H9 (cell line): ENCODE measurements at regions not wholly inside any gene's neighbourhood (a gene's known extent, or its start where the extent isn't known, plus 50 kb on each side); places are given as distances from the start of the nearest gene placed in this dataset.

ENCODE experiments used
- DNase-seq: peaks from one replicate; pipeline ENCODE4 v3.0.0-alpha.2; 2017
- H2AFZ ChIP-seq: one replicate; pipeline ENCODE4 v1.6.1; 2013; ENCODE audit warnings: mild to moderate bottlenecking, low read length, control low read depth, moderate library complexity
- H2AK5ac ChIP-seq: 2 replicates; pipeline ENCODE4 v1.6.1; 2013; ENCODE audit warnings: low read length, control low read depth, mixed read lengths; ENCODE audit not compliant: insufficient read length
- H2BK120ac ChIP-seq: one replicate; pipeline ENCODE4 v1.6.1; 2013; ENCODE audit warnings: low read depth, mild to moderate bottlenecking, low read length, control low read depth, inconsistent platforms; ENCODE audit not compliant: poor library complexity, severe bottlenecking
- H2BK12ac ChIP-seq: 2 replicates; pipeline ENCODE4 v1.6.1; 2013; ENCODE audit warnings: low read length, control low read depth, mixed read lengths, low read depth; ENCODE audit not compliant: insufficient read length
- H2BK15ac ChIP-seq: 2 replicates; pipeline ENCODE4 v1.6.1; 2013; ENCODE audit warnings: low read depth, low read length, control low read depth
- H2BK20ac ChIP-seq: one replicate; pipeline ENCODE4 v1.6.1; 2013; ENCODE audit warnings: low read depth, mild to moderate bottlenecking, low read length, control low read depth, inconsistent platforms; ENCODE audit not compliant: poor library complexity, severe bottlenecking
- H2BK5ac ChIP-seq: 2 replicates; pipeline ENCODE4 v1.6.1; 2013; ENCODE audit warnings: low read length, control low read depth, mixed read lengths; ENCODE audit not compliant: insufficient read length
- H3K14ac ChIP-seq: 2 replicates; pipeline ENCODE4 v1.6.1; 2013; ENCODE audit warnings: low read length, control low read depth; ENCODE audit not compliant: insufficient read depth
- H3K18ac ChIP-seq: 2 replicates; pipeline ENCODE4 v1.6.1; 2013; ENCODE audit warnings: low read depth, mild to moderate bottlenecking, mixed read lengths, low read length, control low read depth; ENCODE audit not compliant: insufficient read length
- H3K23ac ChIP-seq: 2 replicates; pipeline ENCODE4 v1.6.1; 2013; ENCODE audit warnings: low read length, control low read depth, mixed read lengths, low read depth; ENCODE audit not compliant: insufficient read length
- H3K23me2 ChIP-seq: 2 replicates; pipeline ENCODE4 v1.6.1; 2013; ENCODE audit warnings: low read depth, mild to moderate bottlenecking, mixed read lengths, low read length, control low read depth; ENCODE audit not compliant: insufficient read length, poor library complexity, severe bottlenecking
- H3K27ac ChIP-seq: 2 replicates; pipeline ENCODE4 v1.5.1; 2013; ENCODE audit warnings: low read length, control low read depth, mixed read lengths, low read depth; ENCODE audit not compliant: insufficient read length
- H3K27me3 ChIP-seq: 2 replicates; pipeline ENCODE4 v1.6.1; 2013; ENCODE audit warnings: low read length, control low read depth, inconsistent platforms; ENCODE audit not compliant: insufficient read depth
- H3K4ac ChIP-seq: 2 replicates; pipeline ENCODE4 v1.6.1; 2013; ENCODE audit warnings: low read depth, mild to moderate bottlenecking, control low read depth, inconsistent platforms, low read length, moderate library complexity
- H3K4me1 ChIP-seq: 2 replicates; pipeline ENCODE4 v1.6.1; 2013; ENCODE audit warnings: low read length, control low read depth, inconsistent platforms; ENCODE audit not compliant: insufficient read depth
- H3K4me2 ChIP-seq: 2 replicates; pipeline ENCODE4 v1.6.1; 2013; ENCODE audit warnings: low read length, control low read depth, mixed read lengths; ENCODE audit not compliant: insufficient read length, insufficient read depth
- H3K56ac ChIP-seq: 2 replicates; pipeline ENCODE4 v1.6.1; 2013; ENCODE audit warnings: low read depth, mild to moderate bottlenecking, mixed read lengths, low read length, control low read depth; ENCODE audit not compliant: insufficient read length
- H3K79me1 ChIP-seq: 2 replicates; pipeline ENCODE4 v1.6.1; 2013; ENCODE audit warnings: low read depth, mild to moderate bottlenecking, moderate library complexity, low read length, control low read depth, inconsistent platforms; ENCODE audit not compliant: insufficient read depth, poor library complexity, severe bottlenecking
- H3K79me2 ChIP-seq: 2 replicates; pipeline ENCODE4 v1.6.1; 2013; ENCODE audit warnings: low read length, control low read depth, inconsistent platforms; ENCODE audit not compliant: insufficient read depth
- H3K9ac ChIP-seq: 2 replicates; pipeline ENCODE4 v1.6.1; 2013; ENCODE audit warnings: low read length, control low read depth, mixed read lengths; ENCODE audit not compliant: insufficient read length; ENCODE audit errors: extremely low read depth
- H3K9me3 ChIP-seq: one replicate; pipeline ENCODE4 v1.6.1; 2013; ENCODE audit warnings: low read depth, low read length, inconsistent platforms; ENCODE audit not compliant: control insufficient read depth
- H3T11ph ChIP-seq: one replicate; pipeline ENCODE4 v1.6.1; 2013; ENCODE audit warnings: mild to moderate bottlenecking, low read length, control low read depth, inconsistent platforms
- H4K20me1 ChIP-seq: one replicate; pipeline ENCODE4 v1.6.1; 2013; ENCODE audit not compliant: control insufficient read depth, insufficient read length, insufficient read depth
- H4K5ac ChIP-seq: 2 replicates; pipeline ENCODE4 v1.6.1; 2013; ENCODE audit warnings: low read depth, mild to moderate bottlenecking, mixed read lengths, low read length, control low read depth; ENCODE audit not compliant: insufficient read length
- H4K8ac ChIP-seq: replicated peaks from 2 replicates; pipeline ENCODE4 v1.6.1; 2013; ENCODE audit warnings: low read length, control low read depth, mixed read lengths, low read depth; ENCODE audit not compliant: insufficient read length
- H4K91ac ChIP-seq: 2 replicates; pipeline ENCODE4 v1.6.1; 2013; ENCODE audit warnings: low read depth, mild to moderate bottlenecking, moderate library complexity, mixed read lengths, low read length, control low read depth; ENCODE audit not compliant: insufficient read length
- H3K27ac Mint-ChIP-seq, 3 experiments: 2 replicates in 2 of 3; 3 replicates in 1 of 3; pipeline ENCODE4 v1.8.0; 2020 to 2021; ENCODE audit warnings: mixed read lengths in 3 of 3, mild to moderate bottlenecking in 1 of 3, moderate library complexity in 1 of 3
- H3K27me3 Mint-ChIP-seq: 2 replicates; pipeline ENCODE4 v1.8.0; 2021; ENCODE audit warnings: low read depth, mild to moderate bottlenecking, moderate library complexity, mixed read lengths
- H3K36me3 Mint-ChIP-seq, 3 experiments: 2 replicates in 2 of 3; 3 replicates in 1 of 3; pipeline ENCODE4 v1.8.0; 2020 to 2021; ENCODE audit warnings: low read depth in 3 of 3, mixed read lengths in 3 of 3; ENCODE audit not compliant: insufficient read depth in 1 of 3
- H3K4me1 Mint-ChIP-seq, 2 experiments: 2 replicates each; pipeline ENCODE4 v1.8.0; 2020; ENCODE audit warnings: mixed read lengths in 2 of 2
- H3K4me3 Mint-ChIP-seq, 2 experiments: 2 replicates in 1 of 2; 3 replicates in 1 of 2; pipeline ENCODE4 v1.8.0; 2020 to 2021; ENCODE audit warnings: mild to moderate bottlenecking in 2 of 2, mixed read lengths in 2 of 2, moderate library complexity in 1 of 2
- H3K9me3 Mint-ChIP-seq, 2 experiments: 2 replicates in 1 of 2; 3 replicates in 1 of 2; pipeline ENCODE4 v1.8.0; 2020; ENCODE audit warnings: mild to moderate bottlenecking in 2 of 2, mixed read lengths in 2 of 2, moderate library complexity in 1 of 2
- WGBS: extraction: QIAGEN DNeasy Blood & Tissue Kit; methylation state at CpG from one replicate; pipeline ENCODE4 v1.1.7; 2013; ENCODE audit warnings: missing lambda C conversion rate, low lambda C conversion rate, mixed read lengths; ENCODE audit not compliant: insufficient read length; ENCODE audit errors: extremely low coverage; 5-methylcytosine and 5-hydroxymethylcytosine counted together
- TF ChIP-seq, protein P1 (sequence below): fragments of 200-600 bp; sonication (generic); conservative IDR thresholded peaks from 3 replicates; pipeline ENCODE4 v1.8.0; 2021; ENCODE audit warnings: antibody characterized with exemption, mild to moderate bottlenecking

DNA sequence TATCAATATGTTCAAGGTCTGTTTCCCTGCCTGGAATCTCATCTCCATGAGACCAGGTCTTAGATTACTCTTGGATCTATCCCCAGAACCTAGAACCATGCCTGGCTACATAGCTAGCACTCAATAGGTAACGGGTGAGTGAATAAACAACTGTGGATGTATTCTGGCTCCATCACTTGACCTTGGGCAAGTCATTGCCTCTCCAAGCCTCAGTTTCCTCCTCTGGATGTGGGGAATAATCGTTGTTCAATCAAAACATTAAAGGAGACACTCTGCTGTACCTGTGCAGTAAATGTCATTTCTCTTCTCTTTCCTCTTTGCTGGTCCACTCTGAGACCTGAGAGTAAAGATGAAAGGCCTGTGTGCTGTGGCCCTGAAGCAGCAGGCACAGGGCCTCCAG, 121.5 kb upstream of the MYCN start:
- Histone ChIP-seq H2BK12ac (no peak overlapping the region), H3T11ph (no peak overlapping the region), H4K91ac (no peak overlapping the region), H3K23me2 (no peaks in the 10 kb centered on the region), H2AK5ac (no peak overlapping the region), H3K56ac (no peak overlapping the region), H2BK5ac (no peak overlapping the region), H3K79me1 (no peaks in the 10 kb centered on the region), H3K27ac (no peak overlapping the region), H2AFZ (no peak overlapping the region), H3K9me3 (no peaks in the 10 kb centered on the region), H3K9ac (no peak overlapping the region), H2BK120ac (no peak overlapping the region), H3K18ac (no peak overlapping the region), H2BK15ac (no peak overlapping the region), H3K4me2 (no peak overlapping the region), H4K8ac (no peak overlapping the region), H3K23ac (no peak overlapping the region), H4K20me1 (no peaks in the 10 kb centered on the region), H2BK20ac (no peak overlapping the region), H3K79me2 (no peaks in the 10 kb centered on the region), H3K27me3 (no peaks in the 10 kb centered on the region), H3K14ac (no peak overlapping the region), H4K5ac (no peak overlapping the region), H3K4ac (no peak overlapping the region), H3K4me1 (no peaks in the 10 kb centered on the region)
- DNase-seq, result no peak
- Mint-ChIP-seq H3K27ac (no peak overlapping the region), H3K27me3 (no peaks in the 10 kb centered on the region), H3K9me3 (no peaks in the 10 kb centered on the region; a peak in 1 of 5 replicates), H3K4me3 (no peak overlapping the region), H3K36me3 (no peaks in the 10 kb centered on the region), H3K4me1 (peaks cover 12 to 21% of the 10 kb centered on the region in 2 experiments)
- no CpG with 5 or more reads among the region's 2 CpGs for WGBS
- TF ChIP-seq, protein P1, sequence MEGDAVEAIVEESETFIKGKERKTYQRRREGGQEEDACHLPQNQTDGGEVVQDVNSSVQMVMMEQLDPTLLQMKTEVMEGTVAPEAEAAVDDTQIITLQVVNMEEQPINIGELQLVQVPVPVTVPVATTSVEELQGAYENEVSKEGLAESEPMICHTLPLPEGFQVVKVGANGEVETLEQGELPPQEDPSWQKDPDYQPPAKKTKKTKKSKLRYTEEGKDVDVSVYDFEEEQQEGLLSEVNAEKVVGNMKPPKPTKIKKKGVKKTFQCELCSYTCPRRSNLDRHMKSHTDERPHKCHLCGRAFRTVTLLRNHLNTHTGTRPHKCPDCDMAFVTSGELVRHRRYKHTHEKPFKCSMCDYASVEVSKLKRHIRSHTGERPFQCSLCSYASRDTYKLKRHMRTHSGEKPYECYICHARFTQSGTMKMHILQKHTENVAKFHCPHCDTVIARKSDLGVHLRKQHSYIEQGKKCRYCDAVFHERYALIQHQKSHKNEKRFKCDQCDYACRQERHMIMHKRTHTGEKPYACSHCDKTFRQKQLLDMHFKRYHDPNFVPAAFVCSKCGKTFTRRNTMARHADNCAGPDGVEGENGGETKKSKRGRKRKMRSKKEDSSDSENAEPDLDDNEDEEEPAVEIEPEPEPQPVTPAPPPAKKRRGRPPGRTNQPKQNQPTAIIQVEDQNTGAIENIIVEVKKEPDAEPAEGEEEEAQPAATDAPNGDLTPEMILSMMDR, result no peak
